Keratinocyte (primary cell): ENCODE measurements at regions not wholly inside any gene's neighbourhood (a gene's known extent, or its start where the extent isn't known, plus 50 kb on each side); places are given as distances from the start of the nearest gene placed in this dataset.
"Not testable (repeated sequence)": the region's sequence is repeated elsewhere in the genome, so short reads cannot be mapped to it uniquely, and the experiment has no call there.

Source experiments
- DNase-seq: peaks from one replicate; pipeline ENCODE4 v3.0.0-alpha.2; 2011; ENCODE audit warnings: low read depth, missing footprints, low spot score
- FAIRE-seq: peaks from 2 replicates; lab custom pipeline; 2011; peaks lifted over from hg19 to GRCh38; lab: Jason Lieb, UNC
- H2AFZ ChIP-seq: 2 replicates; pipeline ENCODE4 v1.6.0; 2012; ENCODE audit warnings: low read length, control low read depth, inconsistent platforms; ENCODE audit not compliant: control insufficient read depth
- H3K27ac ChIP-seq: 2 replicates; pipeline ENCODE4 v1.5.1; 2011; ENCODE audit warnings: low read length; ENCODE audit not compliant: control insufficient read depth, insufficient read depth
- H3K27me3 ChIP-seq: 3 replicates; pipeline ENCODE4 v1.6.0; 2011; ENCODE audit warnings: low read length; ENCODE audit not compliant: control insufficient read depth, insufficient read depth; ENCODE audit errors: extremely low read depth
- H3K36me3 ChIP-seq, 2 experiments: 2 replicates in 1 of 2; 3 replicates in 1 of 2; pipeline ENCODE4 v1.5.1; 2011; ENCODE audit warnings: low read length in 2 of 2, mild to moderate bottlenecking in 1 of 2; ENCODE audit not compliant: control insufficient read depth in 2 of 2, insufficient read depth in 2 of 2; ENCODE audit errors: extremely low read depth in 1 of 2
- H3K4me1 ChIP-seq: 3 replicates; pipeline ENCODE4 v1.5.1; 2011; ENCODE audit warnings: low read length; ENCODE audit not compliant: control insufficient read depth, insufficient read depth; ENCODE audit errors: extremely low read depth
- H3K4me2 ChIP-seq: 3 replicates; pipeline ENCODE4 v1.6.0; 2011; ENCODE audit warnings: low read depth, low read length; ENCODE audit not compliant: control insufficient read depth, insufficient read depth; ENCODE audit errors: extremely low read depth
- H3K4me3 ChIP-seq, 3 experiments: fragments of 200-600 bp in 1 of 3; sonication (generic) in 1 of 3; 2 replicates in 2 of 3; 3 replicates in 1 of 3; pipeline ENCODE4 v1.5.1; 2011 to 2016; ENCODE audit warnings: low read length in 3 of 3, mild to moderate bottlenecking in 3 of 3, control low read depth in 2 of 3, inconsistent platforms in 1 of 3, low read depth in 1 of 3, mixed read lengths in 1 of 3, mixed run types in 1 of 3, moderate library complexity in 1 of 3; ENCODE audit not compliant: control insufficient read depth in 2 of 3, insufficient read depth in 2 of 3; ENCODE audit errors: extremely low read depth in 1 of 3
- H3K79me2 ChIP-seq: 2 replicates; pipeline ENCODE4 v1.6.0; 2012; ENCODE audit warnings: low read length; ENCODE audit not compliant: control insufficient read depth, insufficient read depth
- H3K9ac ChIP-seq: 3 replicates; pipeline ENCODE4 v1.6.0; 2011; ENCODE audit warnings: low read length; ENCODE audit not compliant: control insufficient read depth, insufficient read depth; ENCODE audit errors: extremely low read depth
- H3K9me1 ChIP-seq: 3 replicates; pipeline ENCODE4 v1.6.0; 2011; ENCODE audit warnings: low read length; ENCODE audit not compliant: control insufficient read depth, insufficient read depth; ENCODE audit errors: extremely low read depth
- H3K9me3 ChIP-seq: 2 replicates; pipeline ENCODE4 v1.5.1; 2012; ENCODE audit warnings: low read depth, low read length; ENCODE audit not compliant: control insufficient read depth
- H4K20me1 ChIP-seq: 3 replicates; pipeline ENCODE4 v1.6.0; 2011; ENCODE audit warnings: low read length; ENCODE audit not compliant: control insufficient read depth, insufficient read depth; ENCODE audit errors: extremely low read depth
- EZH2 ChIP-seq: IDR thresholded peaks from one replicate; pipeline ENCODE4 v1.6.1; 2012; ENCODE audit warnings: inconsistent platforms, mild to moderate bottlenecking, low read length, moderate library complexity
- dilution Hi-C: fragments of 300-500 bp; cut with MboI; formaldehyde crosslinking; loops from one replicate; pipeline ENCODE4 v1.7.0; 2020; ENCODE audit warnings: low sequenced_read_pairs; ENCODE audit not compliant: extremely low pct_ligation_motif_present
- TF ChIP-seq, protein P1 (sequence below), 3 experiments: IDR thresholded peaks in 1 of 3; conservative IDR thresholded peaks in 1 of 3; optimal IDR thresholded peaks in 1 of 3; 2 replicates in 2 of 3; 3 replicates in 1 of 3; pipeline versions ENCODE3 to v1.5.1; 2011; ENCODE audit warnings: low read length in 3 of 3, mild to moderate bottlenecking in 3 of 3, moderate library complexity in 2 of 3, control low read depth in 1 of 3, inconsistent platforms in 1 of 3; ENCODE audit not compliant: insufficient read depth in 2 of 3; ENCODE audit errors: extremely low read depth in 1 of 3

DNA sequence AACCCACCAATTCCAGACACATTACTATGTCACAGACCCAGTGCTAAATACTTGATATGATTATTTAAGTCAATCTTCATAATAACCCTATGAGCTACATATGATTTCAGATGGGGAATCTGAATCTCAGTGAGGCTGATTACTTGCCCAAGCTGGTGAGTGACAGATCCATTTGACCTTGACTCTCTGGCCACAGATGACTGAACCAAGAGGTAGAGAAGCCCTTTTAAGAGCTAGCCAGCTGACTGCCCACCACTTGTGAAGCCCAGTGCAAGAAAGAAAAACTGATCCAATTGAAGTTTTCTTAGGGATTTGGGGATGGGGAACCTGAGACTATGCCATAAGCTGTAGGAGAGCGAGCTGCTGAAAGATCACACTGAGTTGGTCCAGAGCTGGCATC, 124.7 kb upstream of the SPATA12 start:
- dilution Hi-C loops = no loop called here
- H3K27me3 ChIP-seq = no peaks in the 10 kb centered on the region

DNA sequence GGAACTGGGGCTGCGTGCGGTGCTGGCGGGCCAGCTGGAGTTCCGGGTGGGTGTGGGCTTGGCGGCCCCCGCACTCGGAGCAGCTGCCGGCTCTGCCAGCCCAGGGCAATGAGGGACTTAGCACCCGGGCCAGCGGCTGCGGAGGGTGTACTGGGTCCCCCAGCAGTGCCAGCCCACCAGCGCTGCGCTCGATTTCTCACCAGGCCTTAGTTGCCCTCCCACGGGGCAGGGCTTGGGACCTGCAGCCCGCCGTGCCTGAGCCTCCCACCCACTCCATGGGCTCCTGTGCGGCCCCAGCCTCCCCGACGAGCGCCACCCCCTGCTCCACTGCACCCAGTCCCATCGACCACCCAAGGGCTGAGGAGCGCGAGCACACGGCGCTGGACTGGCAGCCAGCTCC, 126.0 kb upstream of the SPATA12 start:
- H3K36me3 ChIP-seq, H3K9ac ChIP-seq, H3K4me2 ChIP-seq, dilution Hi-C loops, H2AFZ ChIP-seq, H3K79me2 ChIP-seq, H4K20me1 ChIP-seq, H3K27me3 ChIP-seq, H3K27ac ChIP-seq, FAIRE-seq, H3K4me3 ChIP-seq, H3K9me1 ChIP-seq, DNase-seq, H3K9me3 ChIP-seq: not testable (repeated sequence)
- H3K4me1 ChIP-seq = peaks cover 19% of the 10 kb centered on the region

More for the DNA sequence above, 124.7 kb upstream of the SPATA12 start:
- Histone ChIP-seq H3K4me3 (no peak overlapping the region), H2AFZ (no peak overlapping the region), H3K4me2 (no peak overlapping the region), H3K79me2 (no peaks in the 10 kb centered on the region), H3K9ac (no peak overlapping the region), H3K9me3 (no peaks in the 10 kb centered on the region), H3K36me3 (no peaks in the 10 kb centered on the region), H3K4me1 (peaks cover 7% of the 10 kb centered on the region), H3K27ac (no peak overlapping the region), H4K20me1 (no peaks in the 10 kb centered on the region), H3K9me1 (no peaks in the 10 kb centered on the region)
- TF ChIP-seq, protein P1, sequence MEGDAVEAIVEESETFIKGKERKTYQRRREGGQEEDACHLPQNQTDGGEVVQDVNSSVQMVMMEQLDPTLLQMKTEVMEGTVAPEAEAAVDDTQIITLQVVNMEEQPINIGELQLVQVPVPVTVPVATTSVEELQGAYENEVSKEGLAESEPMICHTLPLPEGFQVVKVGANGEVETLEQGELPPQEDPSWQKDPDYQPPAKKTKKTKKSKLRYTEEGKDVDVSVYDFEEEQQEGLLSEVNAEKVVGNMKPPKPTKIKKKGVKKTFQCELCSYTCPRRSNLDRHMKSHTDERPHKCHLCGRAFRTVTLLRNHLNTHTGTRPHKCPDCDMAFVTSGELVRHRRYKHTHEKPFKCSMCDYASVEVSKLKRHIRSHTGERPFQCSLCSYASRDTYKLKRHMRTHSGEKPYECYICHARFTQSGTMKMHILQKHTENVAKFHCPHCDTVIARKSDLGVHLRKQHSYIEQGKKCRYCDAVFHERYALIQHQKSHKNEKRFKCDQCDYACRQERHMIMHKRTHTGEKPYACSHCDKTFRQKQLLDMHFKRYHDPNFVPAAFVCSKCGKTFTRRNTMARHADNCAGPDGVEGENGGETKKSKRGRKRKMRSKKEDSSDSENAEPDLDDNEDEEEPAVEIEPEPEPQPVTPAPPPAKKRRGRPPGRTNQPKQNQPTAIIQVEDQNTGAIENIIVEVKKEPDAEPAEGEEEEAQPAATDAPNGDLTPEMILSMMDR (optimal IDR thresholded peaks at IDR 0.05 in 1 of 3, IDR thresholded peaks at IDR 0.05 in 1 of 3, conservative IDR thresholded peaks at IDR 0.05 in 1 of 3; ENCODE audit: extremely low read depth in 1 of 3, insufficient read depth in 2 of 3, low read length in 3 of 3) = no peak
- TF ChIP-seq EZH2 = no peak
- DNase-seq (no peak), FAIRE-seq (no peak)

DNA sequence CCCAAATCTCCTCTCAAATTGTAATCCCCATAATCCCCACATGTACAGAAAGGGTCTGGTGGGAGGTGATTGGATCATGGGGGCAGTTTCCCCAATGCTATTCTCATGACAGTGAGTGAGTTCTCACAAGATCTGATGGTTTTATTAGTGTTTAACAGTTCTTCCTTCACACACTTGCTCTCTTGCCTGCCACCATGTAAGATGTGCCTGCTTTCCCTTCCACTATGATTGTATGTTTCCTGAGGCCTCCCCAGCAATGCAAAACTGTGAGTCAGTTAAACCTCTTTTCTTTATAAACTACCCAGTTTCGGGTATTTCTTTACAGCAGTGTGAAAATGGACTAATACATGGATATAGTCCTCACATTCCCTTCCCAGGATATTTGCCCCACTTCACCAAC, 126.7 kb upstream of the SPATA12 start:
- Histone ChIP-seq H3K4me1 (peaks cover 23% of the 10 kb centered on the region), H3K27me3 (no peaks in the 10 kb centered on the region), H3K9me1 (no peaks in the 10 kb centered on the region), H3K9me3 (no peaks in the 10 kb centered on the region), H4K20me1 (no peaks in the 10 kb centered on the region), H2AFZ (no peak overlapping the region), H3K4me2 (no peak overlapping the region), H3K36me3 (no peaks in the 10 kb centered on the region), H3K79me2 (no peaks in the 10 kb centered on the region), H3K9ac (no peak overlapping the region), H3K27ac (no peak overlapping the region), H3K4me3 (no peak overlapping the region)
- TF ChIP-seq, protein P1 (optimal IDR thresholded peaks at IDR 0.05 in 1 of 3, IDR thresholded peaks at IDR 0.05 in 1 of 3, conservative IDR thresholded peaks at IDR 0.05 in 1 of 3; ENCODE audit: extremely low read depth in 1 of 3, insufficient read depth in 2 of 3, low read length in 3 of 3) = no peak
- TF ChIP-seq EZH2 = no peak
- dilution Hi-C loops = no loop called here
- no peak for DNase-seq
- FAIRE-seq = no peak
